Gastrocnemius medialis (tissue), 4 donors: ENCODE measurements at regions not wholly inside any gene's neighbourhood (a gene's known extent, or its start where the extent isn't known, plus 50 kb on each side); places are given as distances from the start of the nearest gene placed in this dataset.
"Not testable (repeated sequence)": the region's sequence is repeated elsewhere in the genome, so short reads cannot be mapped to it uniquely, and the experiment has no call there.

ENCODE experiments used
- POLR2A ChIP-seq, 2 donors: fragments of 450-650 bp; IDR thresholded peaks; one replicate each; pipeline ENCODE4 v1.6.1; 2017; ENCODE audit warnings: antibody characterized with exemption in 2 of 2, mild to moderate bottlenecking in 2 of 2, moderate library complexity in 2 of 2
- TF ChIP-seq, protein P1 (sequence below), 5 experiments: fragments of 450-650 bp in 3 of 5; fragments of 200-600 bp in 2 of 5; sonication (generic) in 2 of 5; IDR thresholded peaks in 4 of 5; conservative IDR thresholded peaks in 1 of 5; 1 replicate in 4 of 5; 2 replicates in 1 of 5; pipeline ENCODE4 v1.5.1; 2016 to 2019; ENCODE audit warnings: antibody characterized with exemption in 5 of 5, mild to moderate bottlenecking in 3 of 5, moderate library complexity in 3 of 5

- TF ChIP-seq, protein P1, sequence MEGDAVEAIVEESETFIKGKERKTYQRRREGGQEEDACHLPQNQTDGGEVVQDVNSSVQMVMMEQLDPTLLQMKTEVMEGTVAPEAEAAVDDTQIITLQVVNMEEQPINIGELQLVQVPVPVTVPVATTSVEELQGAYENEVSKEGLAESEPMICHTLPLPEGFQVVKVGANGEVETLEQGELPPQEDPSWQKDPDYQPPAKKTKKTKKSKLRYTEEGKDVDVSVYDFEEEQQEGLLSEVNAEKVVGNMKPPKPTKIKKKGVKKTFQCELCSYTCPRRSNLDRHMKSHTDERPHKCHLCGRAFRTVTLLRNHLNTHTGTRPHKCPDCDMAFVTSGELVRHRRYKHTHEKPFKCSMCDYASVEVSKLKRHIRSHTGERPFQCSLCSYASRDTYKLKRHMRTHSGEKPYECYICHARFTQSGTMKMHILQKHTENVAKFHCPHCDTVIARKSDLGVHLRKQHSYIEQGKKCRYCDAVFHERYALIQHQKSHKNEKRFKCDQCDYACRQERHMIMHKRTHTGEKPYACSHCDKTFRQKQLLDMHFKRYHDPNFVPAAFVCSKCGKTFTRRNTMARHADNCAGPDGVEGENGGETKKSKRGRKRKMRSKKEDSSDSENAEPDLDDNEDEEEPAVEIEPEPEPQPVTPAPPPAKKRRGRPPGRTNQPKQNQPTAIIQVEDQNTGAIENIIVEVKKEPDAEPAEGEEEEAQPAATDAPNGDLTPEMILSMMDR (IDR thresholded peaks at IDR 0.05 in 4 of 5, conservative IDR thresholded peaks at IDR 0.05 in 1 of 5): not testable (repeated sequence)
- TF ChIP-seq POLR2A (IDR thresholded peaks at IDR 0.05): not testable (repeated sequence)
Observed at GRCh38 chr15:22598552-22598951, 139.8 kb downstream of the GOLGA6L22 start.
